Non-pigmented ciliary epithelial cell (primary cell): ENCODE measurements at regions not wholly inside any gene's neighbourhood (a gene's known extent, or its start where the extent isn't known, plus 50 kb on each side); places are given as distances from the start of the nearest gene placed in this dataset.

Source experiments
- DNase-seq: peaks from one replicate; pipeline ENCODE4 v3.0.0-alpha.2; 2010; ENCODE audit warnings: low read depth

DNA sequence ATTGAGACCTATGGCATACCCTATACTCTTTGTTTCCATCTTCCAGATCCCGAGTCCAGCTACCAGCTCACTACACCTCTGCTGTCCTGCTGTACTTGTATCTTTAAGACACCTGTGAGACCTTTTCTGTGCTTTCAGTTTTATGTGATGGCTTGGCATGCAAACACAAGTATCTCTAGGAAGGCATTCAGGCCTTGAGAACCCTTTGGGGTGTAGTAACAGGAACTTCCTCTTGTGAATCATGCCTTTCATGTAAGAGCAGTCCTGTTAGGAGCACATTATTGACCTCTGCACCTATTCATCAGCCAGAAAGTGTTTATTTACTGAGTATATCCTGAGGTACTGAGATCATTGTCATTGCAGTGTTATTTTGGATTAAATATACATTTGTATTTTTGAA lies 87.0 kb upstream of the HTR2A start:
- no peak for DNase-seq

DNA sequence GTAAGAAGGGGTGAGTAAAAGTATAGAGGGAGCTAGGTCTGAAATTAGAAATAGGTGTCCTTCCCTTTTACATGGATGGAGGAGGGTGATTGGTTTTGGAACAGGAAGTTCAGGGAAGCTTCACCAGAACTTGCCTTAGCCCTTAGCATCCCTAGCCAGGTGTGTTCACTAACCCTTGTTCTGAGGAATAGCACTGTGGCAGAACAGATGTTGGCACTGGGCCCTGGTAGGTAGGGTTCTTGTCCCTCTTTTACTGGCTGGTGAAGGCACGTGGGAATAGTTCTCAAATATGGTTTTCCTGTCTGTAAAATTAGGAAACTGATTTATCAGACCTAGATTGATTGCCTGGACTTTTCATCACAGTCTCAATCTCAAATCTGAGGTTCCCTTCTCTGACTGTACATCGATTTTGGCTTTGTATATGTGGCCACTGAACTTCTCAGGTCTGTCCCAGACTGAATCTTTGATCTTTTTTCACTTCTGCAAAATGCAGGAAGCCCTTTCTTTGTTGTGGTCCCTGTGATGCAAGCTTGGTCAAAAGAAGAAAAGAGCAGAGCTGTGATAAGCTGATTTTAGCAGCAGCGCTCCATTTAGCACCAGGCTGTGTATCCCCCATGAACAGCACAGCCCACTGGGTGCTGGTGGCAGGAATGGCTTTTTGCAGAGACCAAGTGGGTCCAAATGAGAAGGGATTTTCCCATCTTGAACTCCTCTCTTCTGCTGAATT lies 86.2 kb upstream of the HTR2A start:
- no peak for DNase-seq

- no peak for DNase-seq
Measured at GRCh38 chr13:46975173-46975572, 78.3 kb upstream of the HTR2A start.

DNA sequence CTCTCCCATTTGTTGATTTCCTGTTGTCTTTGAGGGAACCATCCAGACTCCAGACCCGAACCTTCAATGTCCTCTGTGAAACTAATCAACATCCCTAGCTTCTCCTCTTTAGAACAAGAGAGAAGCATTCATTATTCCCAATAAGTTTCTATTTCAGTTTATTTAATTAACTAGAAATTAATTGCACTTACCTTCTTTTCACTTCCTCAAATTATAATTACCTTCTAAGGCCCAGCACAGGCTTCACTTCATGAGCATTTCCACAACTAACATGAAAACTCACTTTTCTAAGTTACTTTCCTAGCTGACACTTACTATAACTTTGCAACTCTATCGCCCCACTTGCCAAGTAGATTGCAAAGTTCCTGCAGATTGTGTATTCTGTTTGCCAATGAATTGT lies 71.6 kb upstream of the HTR2A start:
- DNase-seq, result no peak

GRCh38 chr13:46964789-46965527 lies 68.1 kb upstream of the HTR2A start:
- no peak for DNase-seq

DNA sequence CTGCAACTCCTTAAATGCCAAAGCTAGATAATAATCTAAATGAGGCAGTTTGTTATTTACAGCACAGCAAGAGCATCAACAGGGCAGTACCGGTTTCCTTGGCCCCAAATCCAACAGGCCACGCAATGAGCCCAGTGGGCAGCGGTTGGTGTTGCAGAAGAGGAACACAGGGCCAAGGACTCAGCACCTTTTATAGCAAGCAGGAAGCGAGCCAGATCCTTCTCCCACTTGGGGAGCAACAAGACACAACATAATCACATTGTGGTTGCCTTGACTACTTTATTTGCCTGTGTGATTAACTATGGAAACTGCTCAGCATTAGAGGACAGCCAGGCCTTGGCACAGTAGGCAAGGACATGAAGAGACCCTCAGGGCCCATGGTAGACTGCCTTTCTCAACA lies 67.1 kb upstream of the HTR2A start:
- no peak for DNase-seq

GRCh38 chr13:46962281-46962941 lies 65.6 kb upstream of the HTR2A start:
- no peak for DNase-seq

DNA sequence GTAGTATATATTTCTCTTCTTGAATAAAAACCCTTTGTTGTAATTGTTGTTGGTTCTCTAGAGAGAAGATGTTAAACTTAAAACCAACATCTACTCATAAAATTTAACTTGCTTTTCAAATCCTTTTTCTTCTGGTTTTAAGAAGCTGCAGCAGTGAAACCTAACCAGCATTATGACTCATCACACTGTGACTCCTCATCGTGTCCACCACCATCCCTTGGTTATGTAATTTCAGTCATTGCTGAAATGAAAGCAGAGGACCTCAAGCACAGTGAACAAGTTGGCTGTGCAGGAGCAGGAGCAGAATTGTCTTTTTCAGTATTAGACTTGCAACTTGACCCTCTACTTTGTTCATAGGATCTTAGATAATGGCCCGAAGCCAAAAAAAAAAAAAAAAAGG lies 64.9 kb upstream of the HTR2A start:
- peak; percentile 67 for DNase-seq

GRCh38 chr13:46953941-46954340 lies 57.1 kb upstream of the HTR2A start:
- DNase-seq, result no peak

DNA sequence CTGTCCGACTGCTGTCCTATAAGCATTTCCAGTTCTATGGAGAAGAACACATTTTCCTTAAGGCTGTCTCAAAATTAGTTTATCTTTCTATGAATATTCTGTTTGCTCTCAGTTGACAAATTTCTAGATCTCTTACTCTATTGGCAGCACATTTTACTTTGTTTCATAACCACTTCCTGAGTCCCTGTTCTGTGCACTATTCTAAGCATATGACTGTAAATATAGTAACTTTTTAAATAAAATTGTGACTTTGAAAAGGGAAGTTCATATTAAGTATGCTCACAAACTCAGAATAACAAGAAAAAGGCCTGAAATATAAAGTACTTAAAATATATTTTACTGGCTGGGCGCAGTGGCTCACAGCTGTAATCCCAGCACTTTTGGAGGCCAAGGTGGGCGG lies 56.5 kb upstream of the HTR2A start:
- no peak for DNase-seq

DNA sequence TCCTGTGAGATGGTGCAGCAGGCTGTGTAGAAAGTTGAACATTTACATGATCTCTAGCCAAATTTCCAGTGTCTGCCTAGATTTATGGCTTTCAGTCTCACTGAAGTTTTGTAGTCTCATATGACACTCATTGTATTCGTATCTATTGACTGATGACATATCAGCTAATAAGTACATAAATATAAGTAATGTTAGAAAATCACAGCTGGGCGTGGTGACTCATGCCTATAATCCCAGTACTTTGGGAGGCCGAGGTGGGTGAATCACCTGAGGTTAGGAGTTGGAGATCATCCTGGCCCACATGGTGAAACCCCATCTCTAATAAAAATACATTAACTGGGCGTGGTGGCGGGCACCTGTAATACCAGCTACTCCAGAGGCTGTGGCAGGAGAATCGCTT lies 54.7 kb upstream of the HTR2A start:
- no peak for DNase-seq

- no peak for DNase-seq
Measured at GRCh38 chr13:46949211-46949610, 52.4 kb upstream of the HTR2A start.

DNA sequence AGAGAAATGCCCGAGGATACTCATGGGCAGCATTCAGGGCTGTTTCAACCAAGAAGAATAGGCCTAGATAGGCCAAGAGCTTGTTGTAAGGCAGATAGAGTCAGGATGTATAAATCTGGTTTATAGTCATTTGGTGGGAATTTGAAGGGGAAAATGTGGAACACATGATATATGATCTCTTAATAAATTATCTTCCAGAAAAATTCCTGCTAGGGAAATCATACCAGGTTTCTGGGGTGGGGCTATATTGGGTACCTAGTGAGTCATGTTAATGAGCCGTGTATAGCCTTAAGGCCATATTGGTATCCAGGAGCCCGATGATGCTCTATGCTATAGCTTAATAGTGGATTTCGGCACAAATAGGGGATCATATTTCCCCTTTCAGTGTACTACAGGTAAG lies 51.5 kb upstream of the HTR2A start:
- no peak for DNase-seq

- DNase-seq, result no peak
Measured at GRCh38 chr13:46947425-46948191, 50.8 kb upstream of the HTR2A start.
